ENCODE measurements at regions not wholly inside any gene's neighbourhood (a gene's known extent, or its start where the extent isn't known, plus 50 kb on each side); places are given as distances from the start of the nearest gene placed in this dataset.

DNA sequence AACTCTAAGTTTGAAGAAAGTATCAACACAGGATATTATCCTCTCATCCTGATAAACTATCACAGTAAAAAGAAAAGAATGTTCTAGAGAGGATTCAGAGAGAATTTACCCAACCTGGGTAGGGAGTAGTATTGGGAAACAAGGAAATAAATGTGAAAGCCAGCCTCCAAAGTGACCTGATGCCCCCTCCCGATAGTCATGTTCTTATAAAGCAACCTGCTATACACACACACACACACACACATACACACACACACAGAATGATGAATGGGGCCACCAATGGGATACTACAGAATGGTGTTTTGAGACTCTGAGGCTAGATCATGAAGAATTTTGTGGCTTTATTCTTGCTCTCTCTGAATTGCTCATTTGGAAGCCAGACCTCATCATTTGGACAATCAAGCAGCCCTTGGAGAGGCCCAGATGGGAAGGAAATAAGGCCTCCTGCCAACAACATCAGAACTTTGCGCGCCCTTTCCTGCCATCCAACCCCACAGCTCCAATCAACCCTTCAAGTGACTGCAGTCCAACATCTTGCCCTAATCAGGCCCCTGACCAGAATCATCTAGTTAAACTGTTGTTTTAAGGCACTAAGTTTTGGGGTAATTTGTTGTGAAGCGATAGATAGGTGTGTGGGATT, 807.9 kb upstream of the ARGLU1 start:
- H3K27ac ChIP-seq (ENCODE audit: low read depth, low read length), result no peak overlapping the region
- WGBS, 3 donors, result 72 to 80% (median 78%) methylated on average over 4 of the region's 4 CpGs

DNA sequence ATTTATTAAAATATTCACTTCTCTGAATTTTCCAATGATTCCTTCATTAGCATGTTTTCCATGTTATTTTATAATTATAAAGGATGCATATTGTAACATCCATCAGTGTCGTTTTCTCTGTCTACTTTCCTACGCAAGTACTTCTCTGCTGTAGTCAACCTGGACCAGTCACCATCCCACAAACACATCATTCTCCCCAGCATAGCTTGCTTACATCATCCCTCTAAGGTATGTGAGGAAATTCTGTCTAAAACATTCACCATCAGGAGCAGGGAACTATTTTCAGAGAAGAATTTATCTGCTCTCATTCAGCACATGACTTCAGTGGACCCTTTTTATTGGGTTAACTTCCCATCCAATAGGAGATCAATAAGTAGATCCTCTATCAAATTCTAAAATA, 806.1 kb upstream of the ARGLU1 start:
- 74 to 89% (median 85%) methylated on average over 2 of the region's 2 CpGs for WGBS, 3 donors
- H3K27ac ChIP-seq (ENCODE audit: low read depth, low read length), result no peak overlapping the region

DNA sequence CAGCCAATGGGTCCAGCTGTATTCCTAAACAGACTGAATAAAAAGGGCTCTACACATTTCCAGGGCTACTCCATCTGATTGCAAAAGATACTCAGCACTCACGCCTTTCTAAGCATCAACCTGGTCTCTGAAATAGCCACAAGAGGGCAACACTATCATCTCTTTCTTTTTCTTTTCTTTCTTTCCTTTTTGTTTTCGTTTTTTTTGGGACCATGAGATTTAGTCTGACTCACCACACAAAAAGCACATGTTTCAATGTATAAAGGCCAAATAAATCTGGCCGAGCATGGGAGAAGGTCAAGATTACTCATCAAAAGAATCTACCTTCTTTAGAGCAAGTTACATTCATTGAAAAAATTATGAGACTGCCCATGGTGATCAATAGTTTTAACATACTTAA, 805.6 kb upstream of the ARGLU1 start:
- H3K27ac ChIP-seq (ENCODE audit: low read depth, low read length), result no peak overlapping the region
- WGBS, 3 donors, result 5 to 17% (median 8%) methylated on average over 3 of the region's 3 CpGs

DNA sequence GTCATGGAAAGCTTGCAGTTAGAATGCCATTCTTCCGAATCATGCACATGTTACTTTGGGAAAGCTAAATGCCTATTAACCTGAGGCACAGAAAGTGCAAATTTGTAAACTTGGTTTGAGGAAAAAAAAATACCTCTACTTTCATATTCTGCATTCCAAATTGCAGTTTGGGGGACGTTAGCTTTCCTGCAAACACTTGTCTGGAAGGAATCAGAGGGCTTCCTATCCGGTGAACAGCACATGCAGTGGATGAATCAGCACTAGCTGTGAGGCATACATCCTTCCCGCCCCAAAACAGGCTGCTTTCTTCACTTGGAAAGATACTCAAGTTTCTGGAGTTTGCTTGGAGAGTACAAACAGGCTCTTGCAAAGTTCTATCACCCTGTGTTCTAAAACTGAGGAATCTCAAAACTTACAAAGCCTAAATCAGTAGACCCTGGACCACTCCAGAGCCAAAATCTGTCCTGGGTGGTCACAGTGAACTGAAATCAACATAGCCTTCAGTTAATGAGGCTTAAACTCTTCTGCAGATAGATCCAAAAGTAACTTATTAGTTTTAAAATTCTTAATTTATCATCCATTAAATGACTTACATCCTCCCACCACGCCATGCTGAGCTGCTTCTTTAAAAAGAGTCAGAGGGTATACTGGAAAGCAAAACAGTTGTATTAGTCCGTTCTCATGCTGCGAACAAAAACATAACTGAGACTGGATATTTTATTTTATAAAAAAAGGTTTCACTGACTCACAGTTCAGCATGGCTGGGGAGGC, 802.3 kb upstream of the ARGLU1 start:
- no peak overlapping the region for H3K27ac ChIP-seq (ENCODE audit: low read depth, low read length)
- WGBS, 3 donors, result 43 to 67% (median 47%) methylated on average over 7 of the region's 7 CpGs

DNA sequence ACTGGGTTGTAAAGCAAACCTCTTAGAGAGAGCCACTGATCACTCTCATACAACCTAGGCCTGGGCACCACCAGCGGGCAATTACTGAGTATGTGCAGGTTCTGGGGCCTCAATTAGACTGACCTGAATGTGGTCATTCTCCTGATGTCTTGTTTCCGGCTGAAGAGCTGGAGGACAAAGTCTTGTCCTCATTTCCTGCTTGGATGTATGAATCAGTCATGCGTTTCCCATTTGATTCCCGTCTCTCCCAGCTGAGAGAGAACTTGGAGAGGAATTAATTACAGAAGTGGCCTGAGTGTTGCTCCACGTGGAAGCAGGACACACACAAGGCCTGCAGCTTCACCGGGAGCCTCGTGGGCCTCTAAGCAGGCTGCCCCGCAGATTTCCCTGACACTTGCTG, 799.3 kb upstream of the ARGLU1 start:
- 55 to 74% (median 65%) methylated on average over 8 of the region's 8 CpGs for WGBS, 3 donors
- H3K27ac ChIP-seq (ENCODE audit: low read depth, low read length), result no peak overlapping the region

DNA sequence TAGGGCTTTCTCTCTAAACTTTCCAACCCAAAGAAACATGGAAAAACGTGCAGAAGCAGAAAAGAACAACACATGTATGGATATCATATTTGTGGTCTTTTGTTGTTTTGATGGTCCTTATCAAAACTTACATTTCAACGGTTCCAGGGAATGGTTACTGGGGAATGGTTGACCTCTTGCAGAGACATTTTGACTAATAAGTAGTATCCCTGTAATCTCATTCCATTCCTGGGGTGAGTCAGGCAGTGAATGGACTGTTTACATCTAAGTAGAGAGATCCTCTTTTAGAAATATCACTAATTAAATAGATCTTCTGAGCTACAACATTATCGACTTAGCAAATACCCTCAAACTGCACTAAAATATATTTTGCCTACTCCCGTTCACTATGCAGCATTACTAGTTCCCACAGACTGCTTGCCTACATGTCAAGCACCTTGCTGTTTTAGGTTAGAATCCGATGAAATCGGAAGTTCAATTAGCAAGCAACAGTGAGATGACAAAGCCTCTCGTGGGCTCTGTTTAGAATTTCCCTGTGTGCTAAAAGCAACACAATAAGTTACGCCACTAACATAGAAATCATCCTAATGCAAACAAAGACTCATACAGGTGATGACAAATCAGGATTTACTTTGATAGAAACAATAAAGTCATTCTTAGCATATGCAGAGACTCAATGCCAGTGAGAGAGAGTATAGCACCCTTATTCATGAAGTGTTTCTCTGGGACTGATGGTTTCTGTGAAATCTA, 797.7 kb upstream of the ARGLU1 start:
- no peak overlapping the region for H3K27ac ChIP-seq (ENCODE audit: low read depth, low read length)
- 47 to 70% (median 65%) methylated on average over 8 of the region's 8 CpGs for WGBS, 3 donors

DNA sequence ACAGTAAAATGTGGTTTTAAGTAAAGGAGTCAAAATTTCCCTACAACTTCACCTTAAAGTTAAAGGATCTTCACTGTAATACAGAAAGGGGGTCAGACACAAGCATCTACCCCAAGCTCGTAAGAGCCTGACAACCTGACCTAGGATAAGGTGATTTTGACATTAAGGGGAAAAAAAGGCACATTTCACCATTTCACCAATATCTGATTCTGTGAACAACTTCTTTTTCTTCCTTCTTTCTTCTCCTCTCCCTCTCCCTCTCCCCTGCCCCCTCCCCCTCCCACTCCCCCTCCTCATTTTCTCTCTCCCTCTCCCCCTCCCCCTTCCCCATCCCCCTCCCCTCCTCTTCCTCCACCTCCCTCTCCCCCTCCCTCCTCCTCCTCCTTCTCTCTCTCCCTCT, 796.7 kb upstream of the ARGLU1 start:
- WGBS, 3 donors, result 75 to 86% (median 76%) methylated on average over 1 of the region's 1 CpG
- no peak overlapping the region for H3K27ac ChIP-seq (ENCODE audit: low read depth, low read length)

DNA sequence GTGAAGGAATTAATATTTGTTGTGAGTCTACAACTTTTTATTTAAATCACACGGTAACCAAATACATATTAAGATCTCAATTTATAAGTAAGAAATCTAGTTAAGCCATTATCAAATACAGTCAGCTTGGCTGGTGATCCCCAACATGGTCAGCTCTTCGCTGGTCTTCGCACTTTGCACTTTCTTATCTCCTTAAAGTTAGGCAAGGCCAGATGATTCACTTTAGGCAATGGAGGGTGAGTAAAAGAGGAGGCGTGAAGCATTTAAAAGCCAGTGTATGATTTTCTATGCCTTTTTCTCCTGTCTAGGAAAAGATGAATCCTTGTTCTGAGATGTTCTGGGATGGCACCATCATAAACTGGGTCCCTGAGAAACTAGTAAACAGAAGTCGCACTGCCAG, 793.7 kb upstream of the ARGLU1 start:
- no peak overlapping the region for H3K27ac ChIP-seq (ENCODE audit: low read depth, low read length)
- WGBS, 3 donors, result 68 to 90% (median 80%) methylated on average over 5 of the region's 5 CpGs

DNA sequence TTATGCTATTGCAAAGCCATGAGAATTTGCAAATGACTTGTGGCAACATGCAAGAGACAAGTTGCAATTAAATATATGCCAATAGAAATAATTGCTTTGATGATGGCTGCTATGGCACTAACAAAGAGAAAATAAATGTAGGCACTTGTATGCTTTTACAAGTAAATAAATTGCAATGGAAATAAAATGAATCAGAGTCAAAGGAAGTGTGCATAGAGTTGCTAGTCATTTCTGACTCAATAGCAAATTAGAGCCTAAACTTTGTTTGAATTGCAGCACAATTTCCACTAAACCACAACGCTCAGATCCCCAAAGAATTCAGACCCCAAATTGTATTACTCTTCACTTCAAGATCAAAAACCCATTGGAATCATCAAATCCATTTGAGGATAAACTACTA, 792.1 kb upstream of the ARGLU1 start:
- 64 to 89% (median 88%) methylated on average over 1 of the region's 1 CpG for WGBS, 3 donors
- no peak overlapping the region for H3K27ac ChIP-seq (ENCODE audit: low read depth, low read length)

DNA sequence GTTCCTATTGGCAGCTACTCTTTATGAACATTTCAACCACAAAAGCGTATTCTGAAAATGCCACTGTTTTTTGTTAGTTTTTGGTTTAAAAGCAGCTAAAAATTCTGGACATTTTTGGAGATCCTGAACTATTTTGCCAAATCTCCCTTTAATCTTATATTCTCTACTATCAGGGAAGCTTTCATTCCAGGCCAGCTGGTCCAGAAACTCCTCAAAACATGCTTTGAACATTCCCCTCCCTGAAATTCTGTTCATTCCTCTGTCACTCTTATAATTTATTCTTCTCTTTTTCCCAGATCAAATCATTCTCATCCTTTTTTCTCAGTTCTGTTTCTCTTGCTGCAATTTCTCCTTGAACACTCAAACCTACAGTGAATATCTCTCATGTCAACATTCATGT, 790.9 kb upstream of the ARGLU1 start:
- no peak overlapping the region for H3K27ac ChIP-seq (ENCODE audit: low read depth, low read length)
- WGBS, 3 donors, result 58 to 66% (median 62%) methylated on average over 1 of the region's 1 CpG

DNA sequence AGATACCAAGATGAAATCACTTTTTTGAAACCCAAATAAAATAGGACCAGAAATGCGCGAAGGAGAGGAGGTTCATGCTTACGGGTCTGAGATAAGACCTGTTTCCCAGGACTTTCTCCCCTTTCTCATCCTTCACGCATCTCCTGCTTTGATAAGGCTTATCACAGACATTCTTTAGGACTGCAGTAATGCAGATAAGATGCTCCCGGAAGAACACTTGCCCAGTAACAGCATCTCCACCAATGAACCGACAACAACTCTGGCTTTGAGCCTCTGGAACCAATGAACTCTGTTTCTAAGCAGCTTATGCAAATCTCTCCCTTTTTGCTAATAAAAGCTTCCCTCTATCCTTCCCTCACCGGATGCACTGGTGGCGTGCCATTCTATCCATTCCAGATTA, 783.4 kb upstream of the ARGLU1 start:
- WGBS, 3 donors, result 48 to 70% (median 62%) methylated on average over 8 of the region's 8 CpGs
- H3K27ac ChIP-seq (ENCODE audit: low read depth, low read length), result no peak overlapping the region

DNA sequence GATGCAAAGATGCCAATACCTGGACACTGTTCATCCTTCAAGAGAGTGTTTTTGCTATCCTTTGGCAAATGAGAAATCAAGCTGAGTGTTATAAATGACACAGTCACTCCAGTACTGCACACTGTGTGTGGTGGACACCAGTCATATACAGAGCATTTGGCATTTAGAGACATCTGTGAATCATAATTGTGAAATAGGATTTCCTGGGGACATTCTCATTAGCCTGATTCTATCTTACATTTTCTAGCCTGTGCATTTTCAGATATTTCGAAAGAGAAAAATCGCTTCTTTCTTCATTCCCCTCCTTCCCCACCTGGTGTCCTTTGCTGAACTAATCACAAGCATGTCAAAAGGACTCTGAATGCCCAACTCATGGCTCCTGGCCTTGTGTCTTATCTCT, 781.0 kb upstream of the ARGLU1 start:
- 63 to 95% (median 72%) methylated on average over 2 of the region's 2 CpGs for WGBS, 3 donors
- H3K27ac ChIP-seq (ENCODE audit: low read depth, low read length), result no peak overlapping the region

DNA sequence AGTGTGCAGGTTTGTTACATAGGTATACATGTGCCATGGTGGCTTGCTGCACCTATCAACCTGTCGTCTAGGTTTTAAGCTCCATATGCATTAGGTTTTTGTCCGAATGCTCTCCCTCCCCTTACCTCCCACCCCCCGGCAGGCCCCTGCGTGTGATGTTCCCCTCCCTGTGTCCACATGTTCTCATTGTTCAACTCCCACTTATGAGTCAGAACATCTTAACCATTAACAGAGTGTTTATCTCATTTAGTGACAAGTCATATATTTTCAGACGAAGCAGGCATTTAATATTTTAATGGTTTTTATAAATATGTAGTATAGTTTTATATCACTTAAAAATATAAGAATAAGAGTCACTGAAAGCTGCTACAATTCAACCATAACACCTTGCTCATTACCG, 780.5 kb upstream of the ARGLU1 start:
- H3K27ac ChIP-seq (ENCODE audit: low read depth, low read length), result no peak overlapping the region
- WGBS, 3 donors, result 44 to 71% (median 59%) methylated on average over 6 of the region's 6 CpGs

DNA sequence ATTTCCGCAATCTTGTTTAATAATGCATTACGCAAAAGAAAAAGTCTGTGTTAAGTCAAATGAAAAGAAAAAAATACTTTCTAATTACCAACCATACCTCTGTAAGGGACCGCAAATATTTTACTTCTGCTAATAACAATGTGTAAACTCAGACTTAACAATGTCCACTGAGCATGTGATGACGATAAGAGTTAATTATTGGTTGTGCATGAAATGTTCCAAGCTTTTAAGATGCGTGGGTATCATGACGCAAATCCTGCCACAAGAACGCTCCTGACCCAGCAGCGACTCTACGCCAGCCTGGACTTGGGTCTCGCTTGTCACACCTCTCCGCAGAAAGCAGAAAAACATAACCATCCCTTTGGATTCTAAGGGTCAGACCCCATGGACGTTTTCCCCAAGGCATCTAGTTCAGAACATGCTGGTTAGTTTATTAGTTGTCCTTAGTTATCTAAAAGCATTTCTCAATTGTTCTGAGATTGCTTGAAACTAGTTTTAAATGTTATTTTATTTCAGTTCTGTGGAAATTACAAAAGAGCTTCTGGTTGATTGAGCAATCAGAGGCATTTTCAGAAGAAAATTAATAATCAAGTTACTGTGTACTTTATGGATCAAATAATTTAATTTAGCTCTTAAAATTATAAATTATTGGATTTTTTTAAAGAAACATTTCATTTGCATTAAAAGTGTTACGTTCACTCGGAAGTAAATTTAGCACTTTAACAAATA, 779.9 kb upstream of the ARGLU1 start:
- no peak overlapping the region for H3K27ac ChIP-seq (ENCODE audit: low read depth, low read length)
- WGBS, 3 donors, result 87 to 89% (median 88%) methylated on average over 14 of the region's 14 CpGs

DNA sequence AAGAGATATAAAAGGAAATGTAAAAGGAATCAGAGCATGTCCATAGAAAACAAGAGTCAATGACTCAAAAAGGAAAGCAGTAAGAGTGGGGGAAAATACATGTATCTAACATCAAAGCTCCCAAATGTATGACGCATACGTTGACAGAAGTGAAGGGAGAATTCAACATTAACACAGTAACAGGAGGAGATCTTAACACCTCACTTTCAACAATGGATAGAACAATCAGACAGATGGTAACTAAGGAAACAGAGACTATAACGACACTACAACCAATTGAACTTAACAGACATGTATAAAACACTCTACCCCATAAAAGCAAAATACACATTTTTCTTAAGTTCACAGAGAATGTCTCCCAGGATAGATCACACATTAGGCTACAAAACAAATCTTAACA, 774.8 kb upstream of the ARGLU1 start:
- no peak overlapping the region for H3K27ac ChIP-seq (ENCODE audit: low read depth, low read length)
- 81 to 93% (median 88%) methylated on average over 3 of the region's 3 CpGs for WGBS, 3 donors

DNA sequence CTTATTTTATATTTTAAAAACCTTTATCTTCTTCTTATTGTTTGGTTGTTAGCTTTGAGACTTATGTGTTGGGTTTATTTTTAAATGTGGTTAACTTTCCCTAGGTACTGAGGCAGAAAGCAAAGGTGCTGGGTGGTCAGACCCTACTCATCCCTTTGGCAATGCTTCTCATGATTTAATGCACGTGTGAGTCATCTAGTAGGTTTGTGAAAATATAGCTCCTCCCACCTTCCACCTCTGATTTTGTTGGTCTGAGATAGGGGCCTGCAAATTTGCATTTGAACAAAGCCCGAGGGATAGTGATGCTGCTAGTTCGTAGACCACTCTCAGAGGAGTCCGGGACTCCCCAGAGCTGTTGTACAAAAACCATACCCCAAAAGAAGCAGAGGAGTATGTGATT, 771.3 kb upstream of the ARGLU1 start:
- 62 to 77% (median 76%) methylated on average over 4 of the region's 4 CpGs for WGBS, 3 donors

DNA sequence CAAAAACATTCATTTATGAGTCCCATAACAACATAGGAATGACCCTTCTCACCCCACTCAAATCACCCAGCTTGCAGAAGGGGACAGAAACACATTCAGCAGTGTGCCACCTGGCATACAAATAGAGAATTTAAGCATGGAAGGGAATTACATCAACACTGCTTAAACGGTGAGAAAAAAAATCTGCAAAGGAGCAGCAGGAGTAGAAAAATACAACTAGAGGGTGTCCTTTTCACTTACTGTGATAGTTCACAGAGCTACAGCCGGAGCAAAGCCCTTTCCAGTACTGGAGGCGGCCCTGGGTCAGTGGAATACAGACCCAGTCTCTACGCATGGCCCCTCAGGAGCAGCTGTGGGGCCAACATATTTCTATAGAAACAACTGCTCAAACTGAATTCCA, 764.3 kb upstream of the ARGLU1 start:
- 69 to 74% (median 70%) methylated on average over 4 of the region's 4 CpGs for WGBS, 3 donors
- H3K27ac ChIP-seq (ENCODE audit: low read depth, low read length), result no peak overlapping the region

More for the DNA sequence above, 771.3 kb upstream of the ARGLU1 start:
- H3K27ac ChIP-seq (ENCODE audit: low read depth, low read length), result no peak overlapping the region

DNA sequence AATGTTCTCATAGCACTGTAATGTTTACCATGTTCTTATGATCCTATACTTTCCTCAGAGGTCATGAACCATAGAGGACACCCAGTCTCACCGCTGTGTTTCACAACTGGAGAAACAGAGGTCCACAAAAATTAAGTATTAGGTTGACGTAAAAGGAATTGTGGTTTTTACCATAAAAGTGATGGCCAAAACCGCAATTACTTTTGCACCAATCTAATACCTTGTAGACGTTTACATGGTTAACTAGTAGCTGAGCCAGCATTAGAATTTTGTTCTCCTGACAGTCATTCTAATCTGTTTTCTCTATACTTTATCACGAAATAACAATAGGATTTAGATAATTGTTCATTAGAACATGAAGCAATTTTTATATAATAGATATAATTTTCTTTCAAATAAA, 763.4 kb upstream of the ARGLU1 start:
- WGBS, 3 donors, result 59 to 85% (median 85%) methylated on average over 5 of the region's 5 CpGs
- no peak overlapping the region for H3K27ac ChIP-seq (ENCODE audit: low read depth, low read length)

DNA sequence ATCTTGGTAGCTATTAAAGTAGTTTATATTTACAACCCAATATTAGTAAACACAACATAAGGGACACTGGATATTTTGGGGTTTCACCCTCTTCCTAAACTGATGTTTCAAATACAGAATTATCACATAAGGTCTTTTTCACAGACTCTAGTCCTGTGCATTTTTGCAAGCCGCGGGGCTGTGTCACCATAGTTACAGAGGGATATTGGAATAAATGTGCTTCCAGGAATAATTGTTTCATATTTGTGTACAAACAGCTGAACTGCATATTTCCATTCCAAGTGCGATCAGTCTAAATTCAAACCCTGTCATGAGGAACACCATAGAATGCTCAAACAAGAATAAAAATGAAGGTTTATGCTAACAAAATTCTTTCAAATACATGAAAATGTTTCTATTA, 762.5 kb upstream of the ARGLU1 start:
- H3K27ac ChIP-seq (ENCODE audit: low read depth, low read length), result no peak overlapping the region
- WGBS, 3 donors, result 88 to 95% (median 93%) methylated on average over 3 of the region's 3 CpGs

All from adipose tissue (tissue), 3 donors.